ENCODE measurements at regions not wholly inside any gene's neighbourhood (a gene's known extent, or its start where the extent isn't known, plus 50 kb on each side); places are given as distances from the start of the nearest gene placed in this dataset.

- Histone ChIP-seq H3K4me1 (replicated peaks in 1 of 2) (no peaks in the 10 kb centered on the region), H3K27ac (no peak overlapping the region), H3K9me3 (replicated peaks in 1 of 3) (peaks cover 0 to 7% (median 0%) of the 10 kb centered on the region in 3 donors), H3K4me3 (no peak overlapping the region), H3K36me3 (replicated peaks in 1 of 2) (no peaks in the 10 kb centered on the region), H3K27me3 (no peaks in the 10 kb centered on the region)
- TF ChIP-seq POLR2A (IDR thresholded peaks at IDR 0.05) (no peak), CTCF (IDR thresholded peaks at IDR 0.05) (no peak)
- 58 to 72% (median 68%) methylated on average over 7 of the region's 7 CpGs for whole genome bisulfite sequencing, 4 donors
- no peak for DNase-seq
- intact Hi-C loops (cut with DNase I), result no loop called here
Measured at GRCh38 chr15:95957861-95958260, 372.6 kb upstream of the NR2F2 start.

GRCh38 chr15:95958382-95958781, 372.1 kb upstream of the NR2F2 start:
- no peak overlapping the region for H3K27ac ChIP-seq
- intact Hi-C loops (cut with DNase I), result no loop called here
- no peak for DNase-seq
- H3K27me3 ChIP-seq, result no peaks in the 10 kb centered on the region
- H3K36me3 ChIP-seq (replicated peaks in 1 of 2), result no peaks in the 10 kb centered on the region
- H3K9me3 ChIP-seq (replicated peaks in 1 of 3), result peaks cover 0 to 7% (median 0%) of the 10 kb centered on the region in 3 donors
- no peaks in the 10 kb centered on the region for H3K4me1 ChIP-seq (replicated peaks in 1 of 2)
- WGBS, 4 donors, result 41 to 60% (median 53%) methylated on average over 5 of the region's 5 CpGs
- TF ChIP-seq CTCF (IDR thresholded peaks at IDR 0.05), result no peak
- H3K4me3 ChIP-seq, result no peak overlapping the region

GRCh38 chr15:95968856-95969255, 361.6 kb upstream of the NR2F2 start:
- TF ChIP-seq POLR2A (IDR thresholded peaks at IDR 0.05) (no peak), CTCF (IDR thresholded peaks at IDR 0.05) (no peak)
- Histone ChIP-seq H3K27me3 (no peaks in the 10 kb centered on the region), H3K9me3 (replicated peaks in 1 of 3) (no peaks in the 10 kb centered on the region), H3K4me1 (replicated peaks in 1 of 2) (no peaks in the 10 kb centered on the region), H3K4me3 (no peak overlapping the region), H3K27ac (no peak overlapping the region), H3K36me3 (replicated peaks in 1 of 2) (no peaks in the 10 kb centered on the region)
- intact Hi-C loops (cut with DNase I), result no loop called here
- WGBS, 4 donors, result 88 to 90% (median 89%) methylated on average over 5 of the region's 5 CpGs
- DNase-seq, result no peak

GRCh38 chr15:95970326-95970725, 360.2 kb upstream of the NR2F2 start:
- WGBS, 4 donors, result 53 to 78% (median 69%) methylated on average over 3 of the region's 3 CpGs

More at GRCh38 chr15:95970326-95970725, 360.2 kb upstream of the NR2F2 start:
- Histone ChIP-seq H3K36me3 (replicated peaks in 1 of 2) (no peaks in the 10 kb centered on the region), H3K9me3 (replicated peaks in 1 of 3) (no peaks in the 10 kb centered on the region), H3K4me1 (replicated peaks in 1 of 2) (no peaks in the 10 kb centered on the region), H3K27ac (no peak overlapping the region), H3K4me3 (no peak overlapping the region), H3K27me3 (no peaks in the 10 kb centered on the region)
- TF ChIP-seq POLR2A (IDR thresholded peaks at IDR 0.05) (no peak), CTCF (IDR thresholded peaks at IDR 0.05) (no peak)
- intact Hi-C loops (cut with DNase I), result no loop called here
- DNase-seq, result no peak
